GM18873 (cell line): ENCODE measurements at regions not wholly inside any gene's neighbourhood (a gene's known extent, or its start where the extent isn't known, plus 50 kb on each side); places are given as distances from the start of the nearest gene placed in this dataset.
"Not testable (repeated sequence)": the region's sequence is repeated elsewhere in the genome, so short reads cannot be mapped to it uniquely, and the experiment has no call there.

Experiments
- ATAC-seq: cut with Tn5 transposase; IDR thresholded peaks from one replicate; pipeline ENCODE4 v1.9.1; 2021; ENCODE audit warnings: mild to moderate bottlenecking, moderate library complexity, moderate number of reproducible peaks; ENCODE audit not compliant: unreplicated experiment, low FRiP score

GRCh38 chr9:83191154-83191553 lies 128.2 kb upstream of the RASEF start:
- no peak for ATAC-seq

- ATAC-seq: not testable (repeated sequence)
Measured at GRCh38 chr9:83189026-83189425, 126.1 kb upstream of the RASEF start.

DNA sequence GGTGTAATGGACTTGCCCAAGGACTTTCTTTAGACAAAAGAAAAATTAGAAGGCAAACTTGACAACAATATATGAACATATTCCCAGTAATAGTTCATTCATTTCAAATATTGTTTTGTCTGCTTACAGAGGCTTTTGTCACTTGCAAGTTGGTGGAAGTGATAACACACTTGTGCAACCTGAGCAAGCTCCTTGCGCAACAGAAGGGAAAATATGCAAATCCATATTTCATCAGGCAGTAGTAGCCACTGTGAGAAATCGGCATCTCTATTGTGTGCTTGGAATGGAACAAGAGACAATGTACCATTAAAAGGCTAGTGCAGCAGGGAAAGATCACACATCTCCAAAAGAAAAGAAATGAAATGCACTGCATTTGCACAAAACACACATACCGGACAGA lies 125.3 kb upstream of the RASEF start:
- ATAC-seq: no peak

- ATAC-seq: no peak
Measured at GRCh38 chr9:83186155-83186737, 123.3 kb upstream of the RASEF start.

- ATAC-seq: no peak
Measured at GRCh38 chr9:83185488-83186154, 122.7 kb upstream of the RASEF start.

DNA sequence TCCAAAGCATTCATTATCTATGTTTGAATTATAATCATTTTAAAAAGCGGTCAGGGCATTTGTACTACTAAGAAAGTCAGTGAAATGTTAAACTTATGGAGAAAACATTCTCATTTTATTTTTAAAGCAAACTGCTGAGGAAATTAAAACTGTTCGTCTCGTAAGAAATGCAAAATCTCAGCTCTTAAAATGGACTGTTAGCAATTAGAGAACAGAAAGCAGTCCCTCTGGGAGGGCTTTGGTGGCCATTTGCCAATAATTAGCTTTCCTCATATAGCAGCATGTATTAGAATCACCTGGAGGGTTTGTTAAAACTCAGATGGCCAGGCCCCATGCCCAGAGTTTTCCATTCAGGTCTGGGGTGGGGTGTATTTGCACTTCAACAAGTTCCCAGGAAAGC lies 120.7 kb upstream of the RASEF start:
- no peak for ATAC-seq

GRCh38 chr9:83182071-83182470 lies 119.1 kb upstream of the RASEF start:
- ATAC-seq: no peak

GRCh38 chr9:83178717-83179116 lies 115.8 kb upstream of the RASEF start:
- ATAC-seq: no peak

DNA sequence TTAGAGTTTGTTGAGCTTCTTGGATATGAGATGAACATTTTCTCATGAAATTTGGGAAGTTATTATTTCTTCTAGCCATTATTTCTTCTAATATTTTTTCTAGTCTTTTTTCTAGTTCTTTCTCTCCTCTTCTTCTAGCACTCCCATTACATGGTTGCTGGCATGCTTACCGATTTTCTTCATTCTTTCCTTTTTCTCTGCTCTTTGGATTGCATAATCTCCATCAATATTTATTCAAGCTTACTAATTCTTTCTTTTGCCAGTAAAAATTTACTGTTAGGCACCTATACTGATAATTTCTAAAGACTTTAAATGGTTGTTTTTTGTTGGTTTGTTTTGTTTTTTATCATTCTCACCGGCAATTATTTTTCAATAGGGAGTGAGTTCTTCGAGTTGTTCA lies 114.8 kb upstream of the RASEF start:
- no peak for ATAC-seq

DNA sequence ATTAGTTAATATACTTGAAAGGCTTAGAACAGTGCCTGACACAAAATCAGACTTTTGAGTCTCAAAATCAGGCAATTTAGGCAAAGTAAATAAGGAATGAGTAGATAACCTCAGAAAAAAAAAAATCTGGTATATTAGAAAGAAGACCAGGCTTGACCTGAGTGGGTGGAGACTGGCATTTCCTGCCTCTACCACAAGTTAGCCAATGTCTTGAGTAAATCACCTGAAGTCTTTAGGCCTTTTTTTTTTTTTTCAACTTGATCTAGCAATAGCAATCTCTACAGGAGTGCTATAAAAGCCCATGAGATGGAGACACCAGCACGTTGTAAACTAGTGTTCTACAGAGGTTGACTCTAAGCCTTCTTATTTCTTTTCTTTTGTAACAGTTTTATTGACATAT lies 104.2 kb upstream of the RASEF start:
- no peak for ATAC-seq

- no peak for ATAC-seq
Measured at GRCh38 chr9:83166372-83166771, 103.4 kb upstream of the RASEF start.

- ATAC-seq: no peak
Measured at GRCh38 chr9:83155733-83156132, 92.8 kb upstream of the RASEF start.

- no peak for ATAC-seq
Measured at GRCh38 chr9:83154821-83155220, 91.9 kb upstream of the RASEF start.

DNA sequence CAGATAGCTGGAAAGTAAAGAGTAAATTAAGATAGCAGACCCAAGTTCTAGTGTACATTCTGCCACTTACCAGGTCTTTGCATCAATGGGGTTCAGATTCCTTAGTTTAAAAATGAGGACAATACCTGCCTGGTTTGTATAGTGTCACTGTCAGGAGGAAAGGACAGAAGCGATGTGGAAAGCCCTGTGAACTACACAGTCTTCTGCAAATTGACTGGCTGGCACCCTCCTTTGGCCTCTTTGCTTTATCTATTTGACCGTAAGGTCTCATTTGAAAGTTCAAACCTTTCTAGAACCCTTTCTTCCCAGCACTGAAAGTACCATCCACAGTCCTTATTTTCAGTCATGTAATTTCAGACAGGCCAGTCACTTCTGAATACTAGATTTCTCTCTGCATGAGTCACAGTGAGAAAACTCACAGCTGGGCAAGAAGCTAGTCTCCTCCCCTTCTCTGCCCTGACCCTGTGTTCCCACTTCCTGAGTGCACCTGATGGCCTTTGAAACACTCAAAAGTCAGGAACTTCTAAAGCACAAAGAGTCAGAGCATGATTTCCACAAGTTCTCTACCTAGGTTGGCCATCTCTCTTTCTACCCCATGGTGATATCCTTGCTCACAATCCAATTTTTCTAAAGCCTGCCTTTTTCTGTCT lies 91.3 kb upstream of the RASEF start:
- peak; percentile 97 for ATAC-seq

GRCh38 chr9:83153030-83153429 lies 90.1 kb upstream of the RASEF start:
- ATAC-seq: no peak

- no peak for ATAC-seq
Measured at GRCh38 chr9:83151627-83152137, 88.7 kb upstream of the RASEF start.

- no peak for ATAC-seq
Measured at GRCh38 chr9:83147315-83148149, 84.6 kb upstream of the RASEF start.

- no peak for ATAC-seq
Measured at GRCh38 chr9:83146325-83146724, 83.4 kb upstream of the RASEF start.

DNA sequence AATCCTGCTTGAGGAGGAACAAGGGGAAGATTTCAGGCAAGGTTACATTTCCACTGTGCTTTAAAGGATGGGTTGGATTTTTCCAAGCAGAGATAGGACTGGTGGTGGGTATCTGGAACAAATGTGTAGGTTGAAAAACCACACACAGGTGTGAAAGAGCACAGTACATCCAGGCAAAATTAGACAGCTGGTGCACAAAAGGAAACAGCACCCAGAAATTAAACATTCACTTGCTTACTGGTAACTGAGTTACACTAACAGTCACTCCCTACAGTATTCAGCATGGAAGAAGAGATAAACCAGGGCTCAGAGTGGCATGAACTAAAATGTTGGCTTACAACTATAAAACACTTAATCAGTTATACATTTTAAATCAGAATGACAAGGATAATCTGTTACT lies 81.5 kb upstream of the RASEF start:
- ATAC-seq: no peak

- ATAC-seq: no peak
Measured at GRCh38 chr9:83142389-83142788, 79.4 kb upstream of the RASEF start.

- ATAC-seq: no peak
Measured at GRCh38 chr9:83141887-83142286, 78.9 kb upstream of the RASEF start.
